ENCODE measurements at regions not wholly inside any gene's neighbourhood (a gene's known extent, or its start where the extent isn't known, plus 50 kb on each side); places are given as distances from the start of the nearest gene placed in this dataset.

- no peaks in the 10 kb centered on the region for H3K4me1 ChIP-seq (ENCODE audit: control insufficient read depth, insufficient read depth, low read length)
- H3K36me3 ChIP-seq (ENCODE audit: control insufficient read depth, insufficient read depth, low read length): no peaks in the 10 kb centered on the region
- no peak overlapping the region for H3K27ac ChIP-seq (ENCODE audit: low read length)
- H3K9me3 ChIP-seq (replicated peaks; ENCODE audit: control insufficient read depth, low read depth, low read length): no peaks in the 10 kb centered on the region
- no peaks in the 10 kb centered on the region for H3K27me3 ChIP-seq (ENCODE audit: control insufficient read depth, insufficient read depth, low read length)
- no CpG with 5 or more reads among the region's 2 CpGs for WGBS (ENCODE audit: insufficient coverage)
- no peak for DNase-seq
- no peak overlapping the region for H3K4me3 ChIP-seq (ENCODE audit: low read length)
Observed at GRCh38 chr6:141141870-141142269, 990.9 kb upstream of the GJE1 start.

- Histone ChIP-seq H3K4me3 (ENCODE audit: low read length) (no peak overlapping the region), H3K36me3 (ENCODE audit: control insufficient read depth, insufficient read depth, low read length) (no peaks in the 10 kb centered on the region), H3K27me3 (ENCODE audit: control insufficient read depth, insufficient read depth, low read length) (no peaks in the 10 kb centered on the region), H3K4me1 (ENCODE audit: control insufficient read depth, insufficient read depth, low read length) (no peaks in the 10 kb centered on the region), H3K9me3 (replicated peaks; ENCODE audit: control insufficient read depth, low read depth, low read length) (no peaks in the 10 kb centered on the region), H3K27ac (ENCODE audit: low read length) (no peak overlapping the region)
- no peak for DNase-seq
Observed at GRCh38 chr6:141140905-141141304, 991.8 kb upstream of the GJE1 start.

- Histone ChIP-seq H3K4me3 (ENCODE audit: low read length) (no peak overlapping the region), H3K9me3 (replicated peaks; ENCODE audit: control insufficient read depth, low read depth, low read length) (no peaks in the 10 kb centered on the region), H3K27me3 (ENCODE audit: control insufficient read depth, insufficient read depth, low read length) (no peaks in the 10 kb centered on the region), H3K36me3 (ENCODE audit: control insufficient read depth, insufficient read depth, low read length) (no peaks in the 10 kb centered on the region), H3K4me1 (ENCODE audit: control insufficient read depth, insufficient read depth, low read length) (no peaks in the 10 kb centered on the region), H3K27ac (ENCODE audit: low read length) (no peak overlapping the region)
- WGBS (ENCODE audit: insufficient coverage): no CpG with 5 or more reads among the region's 10 CpGs
- DNase-seq: no peak
Observed at GRCh38 chr6:141139461-141139860, 993.3 kb upstream of the GJE1 start.

- no peaks in the 10 kb centered on the region for H3K36me3 ChIP-seq (ENCODE audit: control insufficient read depth, insufficient read depth, low read length)
- no CpG with 5 or more reads among the region's 1 CpG for WGBS (ENCODE audit: insufficient coverage)
- H3K27ac ChIP-seq (ENCODE audit: low read length): no peak overlapping the region
- H3K27me3 ChIP-seq (ENCODE audit: control insufficient read depth, insufficient read depth, low read length): no peaks in the 10 kb centered on the region
- peak; percentile 46 for DNase-seq
- no peaks in the 10 kb centered on the region for H3K4me1 ChIP-seq (ENCODE audit: control insufficient read depth, insufficient read depth, low read length)
- no peak overlapping the region for H3K4me3 ChIP-seq (ENCODE audit: low read length)
- no peaks in the 10 kb centered on the region for H3K9me3 ChIP-seq (replicated peaks; ENCODE audit: control insufficient read depth, low read depth, low read length)
Observed at GRCh38 chr6:141134723-141135122, 998.0 kb upstream of the GJE1 start.

- no peak for DNase-seq
- H3K36me3 ChIP-seq (ENCODE audit: control insufficient read depth, insufficient read depth, low read length): no peaks in the 10 kb centered on the region
- no peaks in the 10 kb centered on the region for H3K9me3 ChIP-seq (replicated peaks; ENCODE audit: control insufficient read depth, low read depth, low read length)
- H3K4me1 ChIP-seq (ENCODE audit: control insufficient read depth, insufficient read depth, low read length): no peaks in the 10 kb centered on the region
- no CpG with 5 or more reads among the region's 3 CpGs for WGBS (ENCODE audit: insufficient coverage)
- no peak overlapping the region for H3K4me3 ChIP-seq (ENCODE audit: low read length)
- H3K27ac ChIP-seq (ENCODE audit: low read length): no peak overlapping the region
- H3K27me3 ChIP-seq (ENCODE audit: control insufficient read depth, insufficient read depth, low read length): no peaks in the 10 kb centered on the region
Observed at GRCh38 chr6:141133836-141134235, 998.9 kb upstream of the GJE1 start.

- no peaks in the 10 kb centered on the region for H3K36me3 ChIP-seq (ENCODE audit: control insufficient read depth, insufficient read depth, low read length)
- WGBS (ENCODE audit: insufficient coverage): no CpG with 5 or more reads among the region's 1 CpG
- no peak for DNase-seq
- H3K4me3 ChIP-seq (ENCODE audit: low read length): no peak overlapping the region
- no peaks in the 10 kb centered on the region for H3K9me3 ChIP-seq (replicated peaks; ENCODE audit: control insufficient read depth, low read depth, low read length)
- no peaks in the 10 kb centered on the region for H3K4me1 ChIP-seq (ENCODE audit: control insufficient read depth, insufficient read depth, low read length)
- no peaks in the 10 kb centered on the region for H3K27me3 ChIP-seq (ENCODE audit: control insufficient read depth, insufficient read depth, low read length)
- no peak overlapping the region for H3K27ac ChIP-seq (ENCODE audit: low read length)
Observed at GRCh38 chr6:141133346-141133745, 999.4 kb upstream of the GJE1 start.

- Histone ChIP-seq H3K27ac (ENCODE audit: low read length) (no peak overlapping the region), H3K36me3 (ENCODE audit: control insufficient read depth, insufficient read depth, low read length) (no peaks in the 10 kb centered on the region), H3K27me3 (ENCODE audit: control insufficient read depth, insufficient read depth, low read length) (no peaks in the 10 kb centered on the region), H3K4me3 (ENCODE audit: low read length) (no peak overlapping the region), H3K9me3 (replicated peaks; ENCODE audit: control insufficient read depth, low read depth, low read length) (no peaks in the 10 kb centered on the region), H3K4me1 (ENCODE audit: control insufficient read depth, insufficient read depth, low read length) (no peaks in the 10 kb centered on the region)
- no peak for DNase-seq
- no CpG with 5 or more reads among the region's 3 CpGs for WGBS (ENCODE audit: insufficient coverage)
Observed at GRCh38 chr6:141131616-141132015, 1001.1 kb upstream of the GJE1 start.

GRCh38 chr6:141123497-141123896 lies 1009.2 kb upstream of the GJE1 start:
- H3K4me3 ChIP-seq (ENCODE audit: low read length): no peak overlapping the region
- no peak for DNase-seq

GRCh38 chr6:141123049-141123448 lies 1009.7 kb upstream of the GJE1 start:
- Histone ChIP-seq H3K9me3 (replicated peaks; ENCODE audit: control insufficient read depth, low read depth, low read length) (no peaks in the 10 kb centered on the region), H3K4me3 (ENCODE audit: low read length) (no peak overlapping the region), H3K27me3 (ENCODE audit: control insufficient read depth, insufficient read depth, low read length) (no peaks in the 10 kb centered on the region), H3K36me3 (ENCODE audit: control insufficient read depth, insufficient read depth, low read length) (no peaks in the 10 kb centered on the region), H3K4me1 (ENCODE audit: control insufficient read depth, insufficient read depth, low read length) (no peaks in the 10 kb centered on the region), H3K27ac (ENCODE audit: low read length) (no peak overlapping the region)
- peak; percentile 74 for DNase-seq

More at GRCh38 chr6:141123497-141123896, 1009.2 kb upstream of the GJE1 start:
- H3K27ac ChIP-seq (ENCODE audit: low read length): no peak overlapping the region
- H3K4me1 ChIP-seq (ENCODE audit: control insufficient read depth, insufficient read depth, low read length): no peaks in the 10 kb centered on the region
- H3K27me3 ChIP-seq (ENCODE audit: control insufficient read depth, insufficient read depth, low read length): no peaks in the 10 kb centered on the region
- no peaks in the 10 kb centered on the region for H3K36me3 ChIP-seq (ENCODE audit: control insufficient read depth, insufficient read depth, low read length)
- no peaks in the 10 kb centered on the region for H3K9me3 ChIP-seq (replicated peaks; ENCODE audit: control insufficient read depth, low read depth, low read length)

GRCh38 chr6:141118991-141119390 lies 1013.7 kb upstream of the GJE1 start:
- no peak overlapping the region for H3K27ac ChIP-seq (ENCODE audit: low read length)

GRCh38 chr6:141117874-141118273 lies 1014.9 kb upstream of the GJE1 start:
- DNase-seq: peak; percentile 92
- H3K27ac ChIP-seq (ENCODE audit: low read length): no peak overlapping the region
- H3K27me3 ChIP-seq (ENCODE audit: control insufficient read depth, insufficient read depth, low read length): no peaks in the 10 kb centered on the region
- no peaks in the 10 kb centered on the region for H3K36me3 ChIP-seq (ENCODE audit: control insufficient read depth, insufficient read depth, low read length)
- H3K4me1 ChIP-seq (ENCODE audit: control insufficient read depth, insufficient read depth, low read length): no peaks in the 10 kb centered on the region
- no peak overlapping the region for H3K4me3 ChIP-seq (ENCODE audit: low read length)
- no peaks in the 10 kb centered on the region for H3K9me3 ChIP-seq (replicated peaks; ENCODE audit: control insufficient read depth, low read depth, low read length)

More at GRCh38 chr6:141118991-141119390, 1013.7 kb upstream of the GJE1 start:
- peak; percentile 32 for DNase-seq
- no peaks in the 10 kb centered on the region for H3K4me1 ChIP-seq (ENCODE audit: control insufficient read depth, insufficient read depth, low read length)
- H3K9me3 ChIP-seq (replicated peaks; ENCODE audit: control insufficient read depth, low read depth, low read length): no peaks in the 10 kb centered on the region
- no peaks in the 10 kb centered on the region for H3K27me3 ChIP-seq (ENCODE audit: control insufficient read depth, insufficient read depth, low read length)
- H3K4me3 ChIP-seq (ENCODE audit: low read length): no peak overlapping the region
- WGBS (ENCODE audit: insufficient coverage): no CpG with 5 or more reads among the region's 2 CpGs
- no peaks in the 10 kb centered on the region for H3K36me3 ChIP-seq (ENCODE audit: control insufficient read depth, insufficient read depth, low read length)

Measured in muscle of leg (tissue), 3 donors.